Left ventricle myocardium inferior (tissue), 1 donor: ENCODE measurements at regions not wholly inside any gene's neighbourhood (a gene's known extent, or its start where the extent isn't known, plus 50 kb on each side); places are given as distances from the start of the nearest gene placed in this dataset.
A peak's percentile ranks its signal among the peaks of the same experiment; 100 is the strongest.
"Not testable (repeated sequence)": the region's sequence is repeated elsewhere in the genome, so short reads cannot be mapped to it uniquely, and the experiment has no call there.

ENCODE experiments used
- DNase-seq: peaks from one replicate; pipeline ENCODE4 v3.0.0-alpha.2; 2020
- H3K27ac ChIP-seq: fragments of 200-600 bp; replicated peaks from 2 replicates; pipeline ENCODE4 v1.8.0; 2021
- H3K27me3 ChIP-seq: fragments of 200-600 bp; 2 replicates; pipeline ENCODE4 v1.8.0; 2021; ENCODE audit warnings: low read depth
- H3K36me3 ChIP-seq: fragments of 200-600 bp; 2 replicates; pipeline ENCODE4 v1.8.0; 2021
- H3K4me1 ChIP-seq: fragments of 200-600 bp; 2 replicates; pipeline ENCODE4 v1.8.0; 2021
- H3K4me3 ChIP-seq: fragments of 200-600 bp; 2 replicates; pipeline ENCODE4 v1.8.0; 2021; ENCODE audit warnings: mild to moderate bottlenecking, moderate library complexity
- H3K9me3 ChIP-seq: fragments of 200-600 bp; replicated peaks from 2 replicates; pipeline ENCODE4 v1.8.0; 2021
- CTCF ChIP-seq: fragments of 200-600 bp; IDR thresholded peaks from 2 replicates; pipeline ENCODE4 v1.8.0; 2021; ENCODE audit warnings: antibody characterized with exemption, mild to moderate bottlenecking, borderline replicate concordance
- intact Hi-C: fragments of 100-400 bp; cut with micrococcal nuclease; formaldehyde crosslinking; loops from one replicate; pipeline ENCODE4 v1.11.0; 2022
- donor health status: DM: no; HTN: yes; CAD: no; lungs with severe emphysema.

DNA sequence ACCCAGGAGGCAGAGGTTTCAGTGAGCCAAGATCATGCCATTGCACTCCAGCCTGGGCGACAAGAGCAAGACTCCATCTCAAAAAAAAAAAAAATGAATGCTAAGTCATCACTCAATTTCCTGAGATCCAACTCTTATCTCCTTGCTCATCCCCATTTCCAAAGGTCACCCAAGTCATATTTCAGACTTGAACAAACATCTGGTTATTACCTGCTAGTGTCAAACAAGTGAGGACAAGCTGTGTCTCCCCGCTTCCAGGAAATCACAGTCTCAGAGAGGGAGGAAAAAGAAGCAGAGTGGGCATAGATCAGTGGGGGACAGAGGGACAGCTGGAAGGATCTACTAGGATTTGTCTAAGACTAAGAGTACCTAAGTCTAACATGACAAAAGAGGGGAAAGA lies 147.5 kb upstream of the FUNDC1 start:
- no peak overlapping the region for H3K4me3 ChIP-seq
- no peaks in the 10 kb centered on the region for H3K4me1 ChIP-seq
- intact Hi-C loops, result no loop called here
- DNase-seq, result no peak
- no peak for TF ChIP-seq CTCF
- H3K9me3 ChIP-seq, result no peaks in the 10 kb centered on the region
- no peak overlapping the region for H3K27ac ChIP-seq
- no peaks in the 10 kb centered on the region for H3K36me3 ChIP-seq
- H3K27me3 ChIP-seq, result no peaks in the 10 kb centered on the region

GRCh38 chrX:44675362-44676024 lies 132.8 kb upstream of the FUNDC1 start:
- TF ChIP-seq CTCF, result no peak
- intact Hi-C loops, result no loop called here
- H3K36me3 ChIP-seq, result no peaks in the 10 kb centered on the region
- H3K9me3 ChIP-seq, result no peaks in the 10 kb centered on the region
- no peaks in the 10 kb centered on the region for H3K4me1 ChIP-seq
- H3K27ac ChIP-seq, result no peak overlapping the region
- H3K4me3 ChIP-seq, result no peak overlapping the region
- H3K27me3 ChIP-seq, result no peaks in the 10 kb centered on the region
- peak; percentile 41 for DNase-seq

GRCh38 chrX:44674906-44675305 lies 132.2 kb upstream of the FUNDC1 start:
- no peaks in the 10 kb centered on the region for H3K4me1 ChIP-seq
- intact Hi-C loops, result no loop called here
- no peaks in the 10 kb centered on the region for H3K36me3 ChIP-seq
- H3K4me3 ChIP-seq, result no peak overlapping the region
- no peaks in the 10 kb centered on the region for H3K9me3 ChIP-seq
- TF ChIP-seq CTCF, result no peak
- no peaks in the 10 kb centered on the region for H3K27me3 ChIP-seq
- H3K27ac ChIP-seq, result no peak overlapping the region
- DNase-seq, result no peak

DNA sequence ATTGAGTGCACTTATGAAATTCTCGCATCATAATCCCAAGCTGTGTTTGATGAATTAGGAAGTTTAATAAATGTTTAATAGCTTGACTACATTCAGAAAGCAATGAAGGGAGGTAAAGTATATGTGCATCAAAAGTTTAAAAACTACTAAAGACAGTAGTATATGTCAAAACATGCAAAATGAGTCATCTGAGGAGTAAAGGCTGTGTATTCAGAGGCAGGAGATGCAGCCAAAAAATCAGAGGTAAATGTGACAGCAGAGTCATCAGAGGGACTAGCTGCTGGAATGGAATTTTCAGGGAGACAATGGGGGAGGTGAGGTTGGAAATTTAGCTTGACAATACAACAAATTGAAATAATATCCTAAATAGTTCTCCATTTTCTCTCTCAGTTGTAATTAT lies 127.0 kb upstream of the FUNDC1 start:
- H3K4me1 ChIP-seq, result no peaks in the 10 kb centered on the region
- no peak for DNase-seq
- H3K27ac ChIP-seq, result no peak overlapping the region
- H3K9me3 ChIP-seq, result no peaks in the 10 kb centered on the region
- intact Hi-C loops, result no loop called here
- no peaks in the 10 kb centered on the region for H3K27me3 ChIP-seq
- no peaks in the 10 kb centered on the region for H3K36me3 ChIP-seq
- no peak for TF ChIP-seq CTCF
- no peak overlapping the region for H3K4me3 ChIP-seq

DNA sequence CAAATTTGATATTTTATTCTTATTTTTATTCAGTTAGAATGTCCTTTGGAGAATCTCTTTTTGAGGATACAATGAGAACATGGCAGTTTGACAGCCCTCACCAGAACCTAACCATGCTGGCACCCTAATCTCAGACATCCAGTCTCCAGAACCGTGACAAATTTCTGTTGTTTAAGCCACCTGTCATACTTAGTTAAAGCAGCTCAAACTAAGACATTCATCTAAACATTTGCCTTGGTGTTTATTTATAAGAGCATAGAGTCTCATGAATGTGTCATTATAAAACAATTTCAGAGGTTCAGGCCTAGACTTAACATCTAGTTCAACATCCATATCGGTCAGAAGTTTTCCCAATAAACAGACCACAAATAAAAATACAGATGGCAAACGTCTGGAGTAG lies 125.1 kb upstream of the FUNDC1 start:
- Histone ChIP-seq H3K4me3 (no peak overlapping the region), H3K27me3 (no peaks in the 10 kb centered on the region), H3K27ac (no peak overlapping the region), H3K4me1 (no peaks in the 10 kb centered on the region), H3K36me3 (no peaks in the 10 kb centered on the region), H3K9me3 (no peaks in the 10 kb centered on the region)
- intact Hi-C loops, result no loop called here
- TF ChIP-seq CTCF, result no peak
- no peak for DNase-seq

GRCh38 chrX:44657718-44658246 lies 115.1 kb upstream of the FUNDC1 start:
- DNase-seq, intact Hi-C loops: not testable (repeated sequence)

More at GRCh38 chrX:44657718-44658246, 115.1 kb upstream of the FUNDC1 start:
- H3K27me3 ChIP-seq, H3K4me3 ChIP-seq, H3K36me3 ChIP-seq, H3K4me1 ChIP-seq, H3K9me3 ChIP-seq, H3K27ac ChIP-seq: not testable (repeated sequence)
